GM21447 (cell line): ENCODE measurements at regions not wholly inside any gene's neighbourhood (a gene's known extent, or its start where the extent isn't known, plus 50 kb on each side); places are given as distances from the start of the nearest gene placed in this dataset.
A peak's percentile ranks its signal among the peaks of the same experiment; 100 is the strongest.

ENCODE experiments used
- ATAC-seq: cut with Tn5 transposase; IDR thresholded peaks from one replicate; pipeline ENCODE4 v1.9.1; 2021; ENCODE audit not compliant: unreplicated experiment

GRCh38 chr3:159829056-159829455, 159.6 kb upstream of the IL12A start:
- no peak for ATAC-seq

GRCh38 chr3:159829539-159830227, 159.0 kb upstream of the IL12A start:
- ATAC-seq = no peak

- ATAC-seq = no peak
Observed at GRCh38 chr3:159830523-159831154, 158.0 kb upstream of the IL12A start.

- ATAC-seq = peak; percentile 42
Observed at GRCh38 chr3:159831466-159831865, 157.2 kb upstream of the IL12A start.

- peak; percentile 93 for ATAC-seq
Observed at GRCh38 chr3:159832024-159832423, 156.6 kb upstream of the IL12A start.

GRCh38 chr3:159835126-159835525, 153.5 kb upstream of the IL12A start:
- ATAC-seq = no peak

- no peak for ATAC-seq
Observed at GRCh38 chr3:159837725-159838124, 150.9 kb upstream of the IL12A start.

GRCh38 chr3:159838938-159839337, 149.7 kb upstream of the IL12A start:
- no peak for ATAC-seq

GRCh38 chr3:159839561-159840379, 148.9 kb upstream of the IL12A start, which contains the start of gene SCHIP1:
Gene SCHIP1, plus strand, starts transcription at chr3:159839861.
- no peak for ATAC-seq

GRCh38 chr3:159840703-159841299, 147.8 kb upstream of the IL12A start:
- ATAC-seq = no peak

GRCh38 chr3:159841766-159842165, 146.9 kb upstream of the IL12A start:
- no peak for ATAC-seq

- no peak for ATAC-seq
Observed at GRCh38 chr3:159843840-159844730, 144.6 kb upstream of the IL12A start.

GRCh38 chr3:159844801-159845261, 143.8 kb upstream of the IL12A start:
- no peak for ATAC-seq

- ATAC-seq = no peak
Observed at GRCh38 chr3:159845737-159846136, 142.9 kb upstream of the IL12A start.

GRCh38 chr3:159846255-159846654, 142.4 kb upstream of the IL12A start:
- no peak for ATAC-seq

- ATAC-seq = no peak
Observed at GRCh38 chr3:159848348-159849118, 140.1 kb upstream of the IL12A start.

GRCh38 chr3:159850481-159850880, 138.2 kb upstream of the IL12A start:
- no peak for ATAC-seq

- ATAC-seq = no peak
Observed at GRCh38 chr3:159852266-159852665, 136.4 kb upstream of the IL12A start.

GRCh38 chr3:159852821-159853505, 135.7 kb upstream of the IL12A start:
- no peak for ATAC-seq
